K562 (cell line): ENCODE measurements at regions not wholly inside any gene's neighbourhood (a gene's known extent, or its start where the extent isn't known, plus 50 kb on each side); places are given as distances from the start of the nearest gene placed in this dataset.

Experiments
- ATAC-seq: fragments of 200-7000 bp; cut with Tn5 transposase; 3 replicates; pipeline ENCODE4 v1.9.1; 2020; ENCODE audit warnings: moderate library complexity
- BruUV-seq: library from RNA; stranded (reverse); fragments of 400-500 nt; replicated peaks from 2 replicates; lab custom pipeline; 2021; lab: Mats Ljungman, UMichigan
- CTCF ChIA-PET: fragments of 300-600 bp; formaldehyde crosslinking; extraction: SDS; loops from one replicate; lab custom pipeline; 2021; ENCODE audit warnings: low intra/inter-chr PET ratio; lab: Yijun Ruan, JAX
- POLR2A ChIA-PET: fragments of 300-600, 350-650 bp; sonication (Branson Sonifier 250); formaldehyde crosslinking; extraction: SDS; loops from one replicate; lab custom pipeline; 2021; ENCODE audit warnings: antibody characterized with exemption, inconsistent platforms; lab: Yijun Ruan, JAX
- DNase-seq, 4 experiments: peaks; one replicate each; pipeline versions ENCODE4 v3.0.0 to v3.0.0-alpha.2; 2011 to 2018; ENCODE audit warnings: low spot score in 3 of 4, mixed read lengths in 3 of 4; ENCODE audit errors: extremely low read depth in 1 of 4
- FAIRE-seq: peaks from 2 replicates; lab custom pipeline; 2011; peaks lifted over from hg19 to GRCh38; lab: Jason Lieb, UNC
- H2AFZ ChIP-seq: 2 replicates; pipeline ENCODE4 v1.6.0; 2011; ENCODE audit warnings: low read depth, low read length, control low read depth, inconsistent platforms
- H3K27ac ChIP-seq: fragments of 200-600 bp; 3 replicates; pipeline ENCODE4 v1.8.0; 2011; ENCODE audit warnings: low read depth, mild to moderate bottlenecking, control low read depth, inconsistent platforms, low read length, moderate library complexity, mixed read lengths; ENCODE audit errors: extremely low read depth
- H3K27me3 ChIP-seq, 2 experiments: fragments of 300-600 bp in 1 of 2; 2 replicates in 1 of 2; 3 replicates in 1 of 2; pipeline versions ENCODE4 v1.6.0 to v1.8.0; 2011; ENCODE audit warnings: inconsistent platforms in 2 of 2, low read length in 2 of 2, mild to moderate bottlenecking in 1 of 2, mixed read lengths in 1 of 2, moderate library complexity in 1 of 2; ENCODE audit not compliant: control insufficient read depth in 2 of 2, insufficient read depth in 2 of 2
- H3K36me3 ChIP-seq: fragments of 300-600 bp; 3 replicates; pipeline ENCODE4 v1.8.0; 2011; ENCODE audit warnings: mild to moderate bottlenecking, low read length, inconsistent platforms; ENCODE audit not compliant: control insufficient read depth, insufficient read depth
- H3K4me1 ChIP-seq, 2 experiments: fragments of 200-600 bp in 1 of 2; replicated peaks in 1 of 2; 2 replicates in 1 of 2; 3 replicates in 1 of 2; pipeline versions ENCODE4 v1.5.1 to v1.8.0; 2011; ENCODE audit warnings: inconsistent platforms in 2 of 2, low read length in 2 of 2, mild to moderate bottlenecking in 1 of 2, mixed read lengths in 1 of 2, moderate library complexity in 1 of 2; ENCODE audit not compliant: control insufficient read depth in 2 of 2, insufficient read depth in 2 of 2
- H3K4me2 ChIP-seq: 2 replicates; pipeline ENCODE4 v1.6.1; 2011; ENCODE audit warnings: low read length, control low read depth, inconsistent platforms, mixed read lengths; ENCODE audit not compliant: insufficient read depth
- H3K4me3 ChIP-seq: fragments of 200-600 bp; sonication (generic), shearing (Covaris generic); 2 replicates; pipeline ENCODE4 v1.5.1; 2016; ENCODE audit warnings: control low read depth, inconsistent platforms
- H3K79me2 ChIP-seq: fragments of 200-600 bp; 3 replicates; pipeline ENCODE4 v1.8.0; 2011; ENCODE audit warnings: low read length, inconsistent platforms; ENCODE audit not compliant: control insufficient read depth, insufficient read depth
- H3K9ac ChIP-seq, 2 experiments: 2 replicates each; pipeline versions ENCODE4 v1.6.0 to v1.6.1; 2011; ENCODE audit warnings: low read depth in 2 of 2, low read length in 2 of 2, control low read depth in 1 of 2, inconsistent platforms in 1 of 2, mild to moderate bottlenecking in 1 of 2, mixed read lengths in 1 of 2; ENCODE audit not compliant: insufficient read depth in 1 of 2
- H3K9me1 ChIP-seq: one replicate; pipeline ENCODE4 v1.6.0; 2011; ENCODE audit warnings: inconsistent platforms, mild to moderate bottlenecking, low read length, moderate library complexity; ENCODE audit not compliant: control insufficient read depth, insufficient read depth
- H3K9me3 ChIP-seq: replicated peaks from 2 replicates; pipeline ENCODE4 v1.5.1; 2011; ENCODE audit warnings: low read depth, low read length, inconsistent platforms; ENCODE audit not compliant: control insufficient read depth, insufficient read depth
- H4K20me1 ChIP-seq: replicated peaks from 2 replicates; pipeline ENCODE4 v1.6.1; 2011; ENCODE audit warnings: low read length, inconsistent platforms, mixed read lengths; ENCODE audit not compliant: control insufficient read depth, insufficient read depth
- ADNP ChIP-seq: fragments of 200-800 bp; sonication (Bioruptor generic); IDR thresholded peaks from 2 replicates; pipeline ENCODE4 v1.6.1; 2016; ENCODE audit warnings: missing genetic modification characterization, missing compliant biosample characterization
- GATAD2A ChIP-seq: fragments of 450-650 bp; IDR thresholded peaks from 2 replicates; pipeline ENCODE4 v1.6.1; 2017
- RNF2 ChIP-seq: sonication (generic); IDR thresholded peaks from 2 replicates; pipeline ENCODE4 v1.6.1; 2016
- SMARCC2 ChIP-seq: fragments of 450-650 bp; IDR thresholded peaks from 2 replicates; pipeline ENCODE4 v1.6.1; 2017; ENCODE audit warnings: antibody characterized with exemption, moderate library complexity, mild to moderate bottlenecking, low read depth
- STAT5A ChIP-seq: IDR thresholded peaks from 2 replicates; pipeline ENCODE4 v1.6.1; 2012; ENCODE audit warnings: low read length, inconsistent platforms, borderline replicate concordance
- ZNF217 ChIP-seq: sonication (generic); formaldehyde crosslinking; IDR thresholded peaks from 2 replicates; pipeline ENCODE4 v1.8.0; 2022; ENCODE audit warnings: mild to moderate bottlenecking, missing genetic modification reagents
- ZNF76 ChIP-seq: fragments of 250-450 bp; sonication (Bioruptor Pico); IDR thresholded peaks from 2 replicates; pipeline ENCODE4 v1.4.0; 2020; ENCODE audit warnings: mild to moderate bottlenecking, moderate library complexity, borderline replicate concordance
- WGBS: fragments of 100-300 bp; shearing (Covaris generic); methylation state at CpG from one replicate; pipeline ENCODE4 v1.1.6; 2016; ENCODE audit warnings: low coverage, mixed read lengths; ENCODE audit not compliant: insufficient coverage; ENCODE audit errors: missing lambda C conversion rate; 5-methylcytosine and 5-hydroxymethylcytosine counted together
- in situ Hi-C: fragments of 300-500 bp; cut with MboI; formaldehyde crosslinking; loops from 4 replicates; pipeline ENCODE4 v1.15.0; 2018; ENCODE audit warnings: inconsistent platforms, mixed read lengths
- intact Hi-C: fragments of 100-400 bp; cut with micrococcal nuclease; formaldehyde crosslinking; loops from 2 replicates; pipeline ENCODE4 v1.14.2; 2022
- TF ChIP-seq, protein P1 (sequence below): sonication (generic); formaldehyde crosslinking; IDR thresholded peaks from 2 replicates; pipeline ENCODE4 v1.8.0; 2022; ENCODE audit warnings: mild to moderate bottlenecking, missing genetic modification reagents
- TF ChIP-seq, protein P2 (sequence below), 2 experiments: fragments of 450-650 bp; conservative IDR thresholded peaks; 2 replicates each; pipeline ENCODE4 v1.6.1; 2017; ENCODE audit warnings: mild to moderate bottlenecking in 2 of 2, moderate library complexity in 2 of 2
- TF ChIP-seq, protein P3 (sequence below): fragments of 250-450 bp; sonication (Bioruptor Pico); IDR thresholded peaks from 2 replicates; pipeline ENCODE4 v1.9.0; 2021; ENCODE audit warnings: mild to moderate bottlenecking

DNA sequence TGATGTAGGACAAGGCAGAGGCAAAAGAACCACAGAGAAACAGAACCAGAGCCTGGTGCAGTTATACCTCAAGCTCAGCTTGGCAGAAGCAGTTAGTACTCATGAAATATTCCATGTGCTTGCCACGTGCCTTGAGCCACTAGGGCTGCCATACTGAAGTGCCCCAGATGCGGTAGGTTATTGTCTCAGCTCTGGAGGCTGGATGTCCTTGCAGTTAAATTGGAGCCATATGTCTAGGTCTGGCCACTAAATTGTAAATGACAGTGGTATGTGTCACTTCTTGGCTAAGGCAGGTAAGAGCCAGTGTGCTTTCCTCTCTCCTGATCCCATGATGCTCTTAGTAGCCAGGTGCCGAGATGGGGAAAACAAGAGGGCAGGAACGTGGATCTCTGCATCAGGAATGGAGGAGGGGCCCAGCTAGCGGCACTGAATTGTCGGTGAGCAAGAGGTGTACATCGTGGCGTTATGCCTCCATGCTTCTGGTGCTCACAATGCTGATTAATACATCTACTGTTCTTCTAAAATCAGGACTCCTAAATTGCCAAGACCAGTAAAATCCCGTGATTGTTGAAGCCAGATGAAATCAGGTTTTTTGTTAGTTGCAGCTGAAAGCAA, 73.5 kb downstream of the PSMG1 start:
- no peak for DNase-seq
- CTCF ChIA-PET: no interaction called here
- H3K27ac ChIP-seq: no peak overlapping the region
- H3K4me1 ChIP-seq: peaks cover 0 to 19% of the 10 kb centered on the region in 2 experiments; a peak in 3 of 5 replicates
- no peak overlapping the region for H3K4me2 ChIP-seq
- H3K9me3 ChIP-seq: no peaks in the 10 kb centered on the region
- no peak overlapping the region for H3K9ac ChIP-seq
- intact Hi-C loops: no loop called here
- no peaks in the 10 kb centered on the region for H3K79me2 ChIP-seq
- ATAC-seq: no peak
- no peaks in the 10 kb centered on the region for H3K9me1 ChIP-seq
- H4K20me1 ChIP-seq: no peaks in the 10 kb centered on the region
- POLR2A ChIA-PET: interaction anchor here (0.6 kb wide), 2 partner anchors 74 to 163 kb away, joined by 4 read pairs; partner anchors contain the start of gene PSMG1
- no TSS peak for BruUV-seq
- H2AFZ ChIP-seq: no peak overlapping the region
- under 1% methylated on average over 9 of the region's 9 CpGs for WGBS
- no peak overlapping the region for H3K4me3 ChIP-seq
- no peak for FAIRE-seq
- TF ChIP-seq GATAD2A (no peak), STAT5A (no peak), ZNF76 (CRISPR knock-in tag) (no peak), RNF2 (no peak)
- TF ChIP-seq, protein P1, sequence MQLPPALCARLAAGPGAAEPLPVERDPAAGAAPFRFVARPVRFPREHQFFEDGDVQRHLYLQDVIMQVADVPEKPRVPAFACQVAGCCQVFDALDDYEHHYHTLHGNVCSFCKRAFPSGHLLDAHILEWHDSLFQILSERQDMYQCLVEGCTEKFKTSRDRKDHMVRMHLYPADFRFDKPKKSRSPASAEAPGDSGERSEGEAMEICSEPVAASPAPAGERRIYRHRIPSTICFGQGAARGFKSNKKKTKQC: no peak
- H3K27me3 ChIP-seq: peaks cover 39 to 41% of the 10 kb centered on the region in 2 experiments
- in situ Hi-C loops: no loop called here
- no peaks in the 10 kb centered on the region for H3K36me3 ChIP-seq

DNA sequence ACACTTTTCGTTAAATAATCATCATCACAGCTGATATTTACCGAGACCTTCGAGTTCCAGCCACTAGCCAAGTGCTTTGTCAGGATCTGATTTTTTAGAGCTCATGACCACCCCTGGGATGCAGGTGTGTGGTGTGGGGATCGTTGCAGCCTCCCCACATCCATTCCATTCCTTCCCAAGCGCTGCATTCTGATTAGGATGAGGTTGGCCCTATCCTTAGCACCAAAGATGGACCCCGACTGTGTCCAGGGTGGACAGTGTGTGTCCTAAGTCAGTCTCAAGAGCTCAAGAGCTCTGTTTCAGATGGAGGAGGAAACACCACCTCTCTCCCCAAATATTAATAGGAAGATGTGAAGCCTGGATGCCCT, 74.1 kb downstream of the PSMG1 start:
- Histone ChIP-seq H3K9me1 (no peaks in the 10 kb centered on the region), H3K79me2 (no peaks in the 10 kb centered on the region), H3K36me3 (no peaks in the 10 kb centered on the region), H3K9me3 (no peaks in the 10 kb centered on the region), H3K4me2 (no peak overlapping the region), H3K27ac (no peak overlapping the region), H3K27me3 (peaks cover 39 to 41% of the 10 kb centered on the region in 2 experiments), H3K4me1 (peaks cover 0 to 16% of the 10 kb centered on the region in 2 experiments; a peak in 3 of 5 replicates), H2AFZ (no peak overlapping the region), H4K20me1 (no peaks in the 10 kb centered on the region), H3K9ac (no peak overlapping the region), H3K4me3 (no peak overlapping the region)
- intact Hi-C loops: no loop called here
- DNase-seq (no peak), FAIRE-seq (no peak), ATAC-seq (no peak)
- CTCF ChIA-PET: no interaction called here
- no TSS peak for BruUV-seq
- no peak for TF ChIP-seq ZNF217 (CRISPR knock-in tag)
- TF ChIP-seq, protein P2, sequence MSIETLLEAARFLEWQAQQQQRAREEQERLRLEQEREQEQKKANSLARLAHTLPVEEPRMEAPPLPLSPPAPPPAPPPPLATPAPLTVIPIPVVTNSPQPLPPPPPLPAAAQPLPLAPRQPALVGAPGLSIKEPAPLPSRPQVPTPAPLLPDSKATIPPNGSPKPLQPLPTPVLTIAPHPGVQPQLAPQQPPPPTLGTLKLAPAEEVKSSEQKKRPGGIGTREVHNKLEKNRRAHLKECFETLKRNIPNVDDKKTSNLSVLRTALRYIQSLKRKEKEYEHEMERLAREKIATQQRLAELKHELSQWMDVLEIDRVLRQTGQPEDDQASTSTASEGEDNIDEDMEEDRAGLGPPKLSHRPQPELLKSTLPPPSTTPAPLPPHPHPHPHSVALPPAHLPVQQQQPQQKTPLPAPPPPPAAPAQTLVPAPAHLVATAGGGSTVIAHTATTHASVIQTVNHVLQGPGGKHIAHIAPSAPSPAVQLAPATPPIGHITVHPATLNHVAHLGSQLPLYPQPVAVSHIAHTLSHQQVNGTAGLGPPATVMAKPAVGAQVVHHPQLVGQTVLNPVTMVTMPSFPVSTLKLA (conservative IDR thresholded peaks at IDR 0.05): no peak
- TF ChIP-seq, protein P3, sequence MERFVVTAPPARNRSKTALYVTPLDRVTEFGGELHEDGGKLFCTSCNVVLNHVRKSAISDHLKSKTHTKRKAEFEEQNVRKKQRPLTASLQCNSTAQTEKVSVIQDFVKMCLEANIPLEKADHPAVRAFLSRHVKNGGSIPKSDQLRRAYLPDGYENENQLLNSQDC (CRISPR knock-in tag): no peak
- no peak for TF ChIP-seq ADNP (tag)
- no peak for TF ChIP-seq SMARCC2
- in situ Hi-C loops: no loop called here
- under 1% methylated on average over 6 of the region's 6 CpGs for WGBS
- POLR2A ChIA-PET: interaction anchor here (0.6 kb wide), 1 partner anchor 74 kb away, joined by 4 read pairs; the partner anchor contains the start of gene PSMG1
